IMR-90 (cell line): ENCODE measurements at regions not wholly inside any gene's neighbourhood (a gene's known extent, or its start where the extent isn't known, plus 50 kb on each side); places are given as distances from the start of the nearest gene placed in this dataset.

ENCODE experiments used
- ATAC-seq: fragments of 200-7000 bp; cut with Tn5 transposase; 2 replicates; pipeline ENCODE4 v1.9.1; 2020; ENCODE audit warnings: low read depth, mild to moderate bottlenecking, moderate library complexity
- BruUV-seq: library from RNA; stranded (reverse); fragments of 400-500 nt; replicated peaks from 2 replicates; lab custom pipeline; 2021; lab: Mats Ljungman, UMichigan
- CTCF ChIA-PET: fragments of 300-600 bp; formaldehyde crosslinking; extraction: SDS; loops from one replicate; lab custom pipeline; 2021; ENCODE audit warnings: antibody characterized with exemption; lab: Yijun Ruan, JAX
- POLR2A ChIA-PET: fragments of 300-600 bp; sonication (Branson Sonifier 250); formaldehyde crosslinking; loops from one replicate; lab custom pipeline; 2022; ENCODE audit warnings: antibody characterized with exemption; ENCODE audit not compliant: unreplicated experiment; lab: Charles Lee
- DNase-seq: peaks from one replicate; pipeline ENCODE4 v3.0.0; 2013
- H2AFZ ChIP-seq: replicated peaks from 2 replicates; pipeline ENCODE3; 2013; ENCODE audit warnings: low read length, mild to moderate bottlenecking; ENCODE audit not compliant: poor library complexity
- H2AK5ac ChIP-seq: 2 replicates; pipeline ENCODE4 v1.6.1; 2013; ENCODE audit warnings: low read depth, low read length, inconsistent platforms
- H2AK9ac ChIP-seq: replicated peaks from 2 replicates; pipeline ENCODE3; 2013; ENCODE audit warnings: mild to moderate bottlenecking, low read depth, low read length, moderate library complexity; ENCODE audit not compliant: poor library complexity
- H2BK120ac ChIP-seq: 2 replicates; pipeline ENCODE4 v1.6.1; 2013; ENCODE audit warnings: low read depth, low read length, inconsistent platforms
- H2BK15ac ChIP-seq: 3 replicates; pipeline ENCODE4 v1.6.1; 2013; ENCODE audit warnings: low read depth, low read length, inconsistent platforms
- H2BK20ac ChIP-seq: 2 replicates; pipeline ENCODE4 v1.6.1; 2013; ENCODE audit warnings: low read depth, mild to moderate bottlenecking, inconsistent platforms, low read length, moderate library complexity
- H2BK5ac ChIP-seq: 2 replicates; pipeline ENCODE4 v1.6.1; 2013; ENCODE audit warnings: mild to moderate bottlenecking, low read depth, low read length, inconsistent platforms; ENCODE audit not compliant: poor library complexity, severe bottlenecking
- H3K14ac ChIP-seq: replicated peaks from 2 replicates; pipeline ENCODE4 v1.6.1; 2013; ENCODE audit warnings: low read depth, low read length, inconsistent platforms
- H3K18ac ChIP-seq: 2 replicates; pipeline ENCODE4 v1.6.1; 2013; ENCODE audit warnings: low read depth, low read length, control low read depth
- H3K23ac ChIP-seq: 2 replicates; pipeline ENCODE4 v1.6.1; 2013; ENCODE audit warnings: low read depth, low read length, inconsistent platforms
- H3K27ac ChIP-seq: 2 replicates; pipeline ENCODE4 v1.5.1; 2013; ENCODE audit warnings: mild to moderate bottlenecking, control low read depth, low read length; ENCODE audit not compliant: insufficient read depth
- H3K27me3 ChIP-seq: 2 replicates; pipeline ENCODE4 v1.6.1; 2013; ENCODE audit warnings: low read length; ENCODE audit not compliant: control insufficient read depth, insufficient read depth
- H3K36me3 ChIP-seq: 2 replicates; pipeline ENCODE4 v1.6.1; 2013; ENCODE audit warnings: low read length, mixed read lengths; ENCODE audit not compliant: control insufficient read depth, insufficient read depth
- H3K4ac ChIP-seq: 2 replicates; pipeline ENCODE4 v1.6.1; 2013; ENCODE audit warnings: low read depth, low read length, inconsistent platforms
- H3K4me1 ChIP-seq: 2 replicates; pipeline ENCODE4 v1.6.1; 2013; ENCODE audit warnings: low read length, mixed read lengths; ENCODE audit not compliant: control insufficient read depth, insufficient read depth
- H3K4me2 ChIP-seq: 2 replicates; pipeline ENCODE4 v1.6.1; 2013; ENCODE audit warnings: low read depth, mild to moderate bottlenecking, control low read depth, low read length, moderate library complexity
- H3K4me3 ChIP-seq: 2 replicates; pipeline ENCODE4 v1.5.1; 2013; ENCODE audit warnings: low read depth, mild to moderate bottlenecking, control low read depth, low read length, moderate library complexity; ENCODE audit not compliant: insufficient read depth
- H3K56ac ChIP-seq: 2 replicates; pipeline ENCODE4 v1.6.1; 2013; ENCODE audit warnings: low read length, inconsistent platforms; ENCODE audit not compliant: insufficient read depth; ENCODE audit errors: extremely low read depth
- H3K79me1 ChIP-seq, 2 experiments: 2 replicates each; pipeline ENCODE4 v1.6.1; 2013; ENCODE audit warnings: low read length in 2 of 2, inconsistent platforms in 1 of 2, low read depth in 1 of 2
- H3K9ac ChIP-seq: 2 replicates; pipeline ENCODE4 v1.6.1; 2013; ENCODE audit warnings: low read depth, low read length, control low read depth
- H3K9me1 ChIP-seq: 2 replicates; pipeline ENCODE4 v1.6.1; 2013; ENCODE audit warnings: low read length, inconsistent platforms; ENCODE audit not compliant: insufficient read depth
- H3K9me3 ChIP-seq: 2 replicates; pipeline ENCODE4 v1.6.1; 2013; ENCODE audit warnings: low read length; ENCODE audit not compliant: control insufficient read depth, insufficient read depth
- H4K20me1 ChIP-seq: 2 replicates; pipeline ENCODE4 v1.6.1; 2013; ENCODE audit warnings: low read length, inconsistent platforms; ENCODE audit not compliant: insufficient read depth
- H4K5ac ChIP-seq: 2 replicates; pipeline ENCODE4 v1.6.1; 2013; ENCODE audit warnings: mild to moderate bottlenecking, low read depth, low read length, control low read depth
- H4K8ac ChIP-seq, 2 experiments: 2 replicates each; pipeline ENCODE4 v1.6.1; 2013; ENCODE audit warnings: low read depth in 2 of 2, low read length in 2 of 2, control low read depth in 1 of 2, inconsistent platforms in 1 of 2
- H4K91ac ChIP-seq: 2 replicates; pipeline ENCODE4 v1.6.1; 2013; ENCODE audit warnings: low read depth, low read length, inconsistent platforms; ENCODE audit not compliant: insufficient read depth
- BHLHE40 ChIP-seq: fragments of 150-350 bp; IDR thresholded peaks from 2 replicates; pipeline ENCODE4 v1.6.1; 2016; ENCODE audit warnings: mild to moderate bottlenecking, low read depth, low read length
- CEBPB ChIP-seq: IDR thresholded peaks from 2 replicates; pipeline ENCODE4 v1.6.1; 2012; ENCODE audit warnings: low read depth, low read length, improper control_type of control experiment
- CHD1 ChIP-seq: IDR thresholded peaks from 2 replicates; pipeline ENCODE4 v1.6.1; 2012; ENCODE audit warnings: low read depth, low read length, improper control_type of control experiment
- FOS ChIP-seq: fragments of 150-350 bp; IDR thresholded peaks from 2 replicates; pipeline ENCODE4 v1.6.1; 2016; ENCODE audit warnings: low read depth, low read length
- MAFK ChIP-seq: IDR thresholded peaks from 2 replicates; pipeline ENCODE4 v1.6.1; 2012; ENCODE audit warnings: low read depth, low read length, improper control_type of control experiment
- MAZ ChIP-seq: IDR thresholded peaks from 2 replicates; pipeline ENCODE4 v1.6.1; 2012; ENCODE audit warnings: low read depth, mild to moderate bottlenecking, low read length, improper control_type of control experiment, moderate library complexity, borderline replicate concordance
- MXI1 ChIP-seq: IDR thresholded peaks from 2 replicates; pipeline ENCODE4 v1.6.1; 2012; ENCODE audit warnings: low read depth, mild to moderate bottlenecking, low read length, moderate library complexity, borderline replicate concordance
- NFE2L2 ChIP-seq: fragments of 150-350 bp; IDR thresholded peaks from 2 replicates; pipeline ENCODE4 v1.6.1; 2016; ENCODE audit warnings: low read depth, mild to moderate bottlenecking, low read length
- POLR2A ChIP-seq: IDR thresholded peaks from 2 replicates; pipeline ENCODE4 v1.6.1; 2012; ENCODE audit warnings: mild to moderate bottlenecking, low read depth, low read length
- RAD21 ChIP-seq: IDR thresholded peaks from 2 replicates; pipeline ENCODE4 v1.6.1; 2012; ENCODE audit warnings: low read length, improper control_type of control experiment
- RCOR1 ChIP-seq: IDR thresholded peaks from 2 replicates; pipeline ENCODE4 v1.6.1; 2012; ENCODE audit warnings: mild to moderate bottlenecking, low read length, improper control_type of control experiment; ENCODE audit not compliant: insufficient replicate concordance
- RFX5 ChIP-seq: IDR thresholded peaks from 2 replicates; pipeline ENCODE4 v1.8.0; 2012; ENCODE audit warnings: low read depth, mild to moderate bottlenecking, low read length, moderate library complexity
- SMC3 ChIP-seq: fragments of 150-350 bp; IDR thresholded peaks from 2 replicates; pipeline ENCODE4 v1.6.1; 2016; ENCODE audit warnings: low read depth, mild to moderate bottlenecking, antibody characterized with exemption, low read length, moderate library complexity
- WGBS, 2 experiments: methylation state at CpG; one replicate each; pipeline versions ENCODE4 v1.1.5 to v1.1.7; 2013; ENCODE audit warnings: missing lambda C conversion rate in 2 of 2; ENCODE audit not compliant: insufficient read length in 1 of 2; ENCODE audit errors: extremely low coverage in 2 of 2; 5-methylcytosine and 5-hydroxymethylcytosine counted together
- dilution Hi-C: fragments of 300-500 bp; cut with HindIII; formaldehyde crosslinking; loops from one replicate; pipeline ENCODE4 v1.14.3; 2018; ENCODE audit warnings: low sequenced_read_pairs; ENCODE audit not compliant: unreplicated experiment
- in situ Hi-C: fragments of 300-500 bp; cut with MboI; formaldehyde crosslinking; loops from 3 replicates; pipeline ENCODE4 v1.14.3; 2019; ENCODE audit warnings: low sequenced_read_pairs, inconsistent platforms, mixed read lengths
- intact Hi-C: fragments of 100-400 bp; cut with micrococcal nuclease; formaldehyde crosslinking; loops from 2 replicates; pipeline ENCODE4 v1.10.0; 2022
- TF ChIP-seq, protein P1 (sequence below): conservative IDR thresholded peaks from 2 replicates; pipeline ENCODE4 v1.5.1; 2012; ENCODE audit warnings: mild to moderate bottlenecking, low read depth, low read length, improper control_type of control experiment
- TF ChIP-seq, protein P2 (sequence below): fragments of 150-350 bp; IDR thresholded peaks from 2 replicates; pipeline ENCODE4 v1.6.1; 2016; ENCODE audit warnings: low read depth, mild to moderate bottlenecking, low read length, moderate library complexity, borderline replicate concordance

DNA sequence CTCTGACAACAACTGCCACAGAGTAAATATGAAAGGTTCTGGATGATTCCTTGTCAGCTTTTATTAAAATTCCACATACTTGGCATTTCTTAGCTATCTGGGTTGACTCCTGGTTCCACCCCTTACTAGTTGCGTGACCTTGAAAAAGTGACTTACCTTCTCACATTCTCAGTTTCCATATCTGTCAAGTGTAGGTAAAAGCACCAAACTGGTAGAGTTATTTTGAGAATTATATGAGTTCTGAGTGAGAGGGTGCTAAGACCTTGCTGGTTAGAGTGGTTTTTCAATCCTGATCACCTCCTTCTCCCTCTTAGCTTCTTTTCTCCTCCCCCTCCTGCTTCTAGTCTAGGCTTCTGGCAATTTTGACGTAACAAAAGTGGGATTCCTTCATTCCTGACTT lies 83.4 kb upstream of the ABCD3 start:
- no TSS peak for BruUV-seq
- peaks cover 8% of the 10 kb centered on the region; the same call in 1 of the 2 replicates for H3K9me1 ChIP-seq
- H3K9ac ChIP-seq, result 0 out of 2 replicates have a peak overlapping the region, but pooled peaks have one; percentile 24
- H3K27ac ChIP-seq, result peak overlapping the region; percentile 23; the same call in 1 of the 2 replicates
- H3K23ac ChIP-seq, result no peak overlapping the region
- no peaks in the 10 kb centered on the region for H3K79me1 ChIP-seq
- H3K18ac ChIP-seq, result peak overlapping the region; percentile 66; the same call in 1 of the 2 replicates
- no CpG with 5 or more reads among the region's 2 CpGs for WGBS, 2 experiments
- peak overlapping the region; percentile 70 for H2BK20ac ChIP-seq
- H3K4me2 ChIP-seq, result no peak overlapping the region
- H2AK9ac ChIP-seq, result no peak overlapping the region
- CTCF ChIA-PET, result interaction anchor here (0.9 to 8.9 kb wide), 19 partner anchors 9 to 311 kb away, joined by 3 to 119 read pairs (median 6); no protein-coding TSS in a partner anchor
- peaks cover 14% of the 10 kb centered on the region for H3K4me1 ChIP-seq
- dilution Hi-C loops (no loop called here), intact Hi-C loops (loop anchor here (1.0 to 2.0 kb wide), 3 partner anchors 98 to 426 kb away; partner anchors contain the start of genes ARHGAP29 and GCLM), in situ Hi-C loops (loop anchor here (5.0 to 25.0 kb wide), 3 partner anchors 272 to 447 kb away; partner anchors contain the start of gene DNTTIP2)
- peak overlapping the region; percentile 48 for H2BK5ac ChIP-seq
- peak overlapping the region; percentile 51; the same call in 1 of the 2 replicates for H4K91ac ChIP-seq
- H3K9me3 ChIP-seq, result no peaks in the 10 kb centered on the region
- H3K27me3 ChIP-seq, result peaks cover 9% of the 10 kb centered on the region
- peak overlapping the region; percentile 27; the same call in 1 of the 2 replicates for H2AK5ac ChIP-seq
- peak overlapping the region; percentile 75 for H4K5ac ChIP-seq
- no peak for DNase-seq
- H3K4ac ChIP-seq, result peak overlapping the region; percentile 28; the same call in 1 of the 2 replicates
- H4K8ac ChIP-seq, result peak overlapping the region; percentile 25 to 85; a peak in 3 of 4 replicates
- H2BK15ac ChIP-seq, result 0 out of 3 replicates have a peak overlapping the region, but pooled peaks have one; percentile 73
- H2BK120ac ChIP-seq, result peak overlapping the region; percentile 89
- H3K36me3 ChIP-seq, result no peaks in the 10 kb centered on the region
- H2AFZ ChIP-seq, result no peak overlapping the region
- POLR2A ChIA-PET, result interaction anchor here (1.3 kb wide), 1 partner anchor 273 kb away, joined by 3 read pairs; no protein-coding TSS in a partner anchor
- no peak overlapping the region for H3K4me3 ChIP-seq
- H3K14ac ChIP-seq, result 0 out of 2 replicates have a peak overlapping the region, but pooled peaks have one; percentile 44
- no peak overlapping the region for H3K56ac ChIP-seq
- ATAC-seq, result no peak
- H4K20me1 ChIP-seq, result no peaks in the 10 kb centered on the region
- TF ChIP-seq SMC3 (no peak), POLR2A (no peak), MAFK (no peak), RCOR1 (no peak), CEBPB (no peak), RAD21 (no peak), RFX5 (no peak), MXI1 (no peak), CHD1 (no peak), BHLHE40 (no peak), FOS (no peak), MAZ (no peak), NFE2L2 (no peak)
- TF ChIP-seq, protein P1, sequence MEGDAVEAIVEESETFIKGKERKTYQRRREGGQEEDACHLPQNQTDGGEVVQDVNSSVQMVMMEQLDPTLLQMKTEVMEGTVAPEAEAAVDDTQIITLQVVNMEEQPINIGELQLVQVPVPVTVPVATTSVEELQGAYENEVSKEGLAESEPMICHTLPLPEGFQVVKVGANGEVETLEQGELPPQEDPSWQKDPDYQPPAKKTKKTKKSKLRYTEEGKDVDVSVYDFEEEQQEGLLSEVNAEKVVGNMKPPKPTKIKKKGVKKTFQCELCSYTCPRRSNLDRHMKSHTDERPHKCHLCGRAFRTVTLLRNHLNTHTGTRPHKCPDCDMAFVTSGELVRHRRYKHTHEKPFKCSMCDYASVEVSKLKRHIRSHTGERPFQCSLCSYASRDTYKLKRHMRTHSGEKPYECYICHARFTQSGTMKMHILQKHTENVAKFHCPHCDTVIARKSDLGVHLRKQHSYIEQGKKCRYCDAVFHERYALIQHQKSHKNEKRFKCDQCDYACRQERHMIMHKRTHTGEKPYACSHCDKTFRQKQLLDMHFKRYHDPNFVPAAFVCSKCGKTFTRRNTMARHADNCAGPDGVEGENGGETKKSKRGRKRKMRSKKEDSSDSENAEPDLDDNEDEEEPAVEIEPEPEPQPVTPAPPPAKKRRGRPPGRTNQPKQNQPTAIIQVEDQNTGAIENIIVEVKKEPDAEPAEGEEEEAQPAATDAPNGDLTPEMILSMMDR, result no peak
- TF ChIP-seq, protein P2, sequence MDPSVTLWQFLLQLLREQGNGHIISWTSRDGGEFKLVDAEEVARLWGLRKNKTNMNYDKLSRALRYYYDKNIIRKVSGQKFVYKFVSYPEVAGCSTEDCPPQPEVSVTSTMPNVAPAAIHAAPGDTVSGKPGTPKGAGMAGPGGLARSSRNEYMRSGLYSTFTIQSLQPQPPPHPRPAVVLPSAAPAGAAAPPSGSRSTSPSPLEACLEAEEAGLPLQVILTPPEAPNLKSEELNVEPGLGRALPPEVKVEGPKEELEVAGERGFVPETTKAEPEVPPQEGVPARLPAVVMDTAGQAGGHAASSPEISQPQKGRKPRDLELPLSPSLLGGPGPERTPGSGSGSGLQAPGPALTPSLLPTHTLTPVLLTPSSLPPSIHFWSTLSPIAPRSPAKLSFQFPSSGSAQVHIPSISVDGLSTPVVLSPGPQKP, result no peak
